Lung (tissue), 11 donors: ENCODE measurements at regions not wholly inside any gene's neighbourhood (a gene's known extent, or its start where the extent isn't known, plus 50 kb on each side); places are given as distances from the start of the nearest gene placed in this dataset.

Experiments
- ATAC-seq: fragments of 200-7000 bp; cut with Tn5 transposase; one replicate; pipeline ENCODE4 v1.9.1; 2020; ENCODE audit warnings: moderate number of reproducible peaks; ENCODE audit not compliant: insufficient read depth, low FRiP score
- DNase-seq, 3 donors: peaks; one replicate each; pipeline ENCODE4 v3.0.0-alpha.2; 2013 to 2017
- H3K27ac ChIP-seq, 2 donors: one replicate each; pipeline ENCODE4 v1.5.1; 2013; ENCODE audit warnings: mild to moderate bottlenecking in 2 of 2, moderate library complexity in 2 of 2, control low read depth in 1 of 2, inconsistent platforms in 1 of 2, low read depth in 1 of 2, low read length in 1 of 2
- H3K27me3 ChIP-seq, 3 donors: one replicate each; pipeline ENCODE4 v1.5.1; 2013; ENCODE audit warnings: low read length in 2 of 3; ENCODE audit not compliant: control insufficient read depth in 3 of 3, insufficient read depth in 3 of 3
- H3K36me3 ChIP-seq, 4 donors: one replicate each; pipeline ENCODE4 v1.5.1; 2013; ENCODE audit warnings: low read length in 4 of 4, mild to moderate bottlenecking in 1 of 4, moderate library complexity in 1 of 4; ENCODE audit not compliant: control insufficient read depth in 4 of 4, insufficient read depth in 4 of 4
- H3K4me1 ChIP-seq, 5 donors: one replicate each; pipeline ENCODE4 v1.5.1; 2013; ENCODE audit warnings: low read length in 5 of 5, mild to moderate bottlenecking in 2 of 5, moderate library complexity in 1 of 5; ENCODE audit not compliant: control insufficient read depth in 5 of 5, insufficient read depth in 5 of 5
- H3K4me3 ChIP-seq: one replicate; pipeline ENCODE4 v1.5.1; 2013; ENCODE audit warnings: mild to moderate bottlenecking, control low read depth, moderate library complexity
- H3K9ac ChIP-seq, 2 donors: one replicate each; pipeline ENCODE4 v1.5.1; 2013; ENCODE audit warnings: low read length in 2 of 2, control low read depth in 1 of 2; ENCODE audit not compliant: insufficient read depth in 1 of 2
- H3K9me3 ChIP-seq, 4 donors: one replicate each; pipeline ENCODE4 v1.5.1; 2013; ENCODE audit warnings: low read length in 3 of 4, mild to moderate bottlenecking in 1 of 4, moderate library complexity in 1 of 4; ENCODE audit not compliant: control insufficient read depth in 4 of 4, insufficient read depth in 3 of 4
- WGBS, 2 donors: extraction: QIAGEN DNeasy Blood & Tissue Kit; methylation state at CpG; one replicate each; pipeline ENCODE4 v1.1.7; 2013; 5-methylcytosine and 5-hydroxymethylcytosine counted together
- TF ChIP-seq, protein P1 (sequence below): IDR thresholded peaks from 2 replicates; pipeline ENCODE4 v1.5.1; 2012; ENCODE audit warnings: mild to moderate bottlenecking; ENCODE audit errors: control extremely low read depth, extremely low read depth
- donor health status: control.
- donor health status: control.
- donor health status: Bipolar disorder and iron deficiency.
- donor health status: healthy.
- donor health status: DM: yes; HTN: yes; CAD: no.

DNA sequence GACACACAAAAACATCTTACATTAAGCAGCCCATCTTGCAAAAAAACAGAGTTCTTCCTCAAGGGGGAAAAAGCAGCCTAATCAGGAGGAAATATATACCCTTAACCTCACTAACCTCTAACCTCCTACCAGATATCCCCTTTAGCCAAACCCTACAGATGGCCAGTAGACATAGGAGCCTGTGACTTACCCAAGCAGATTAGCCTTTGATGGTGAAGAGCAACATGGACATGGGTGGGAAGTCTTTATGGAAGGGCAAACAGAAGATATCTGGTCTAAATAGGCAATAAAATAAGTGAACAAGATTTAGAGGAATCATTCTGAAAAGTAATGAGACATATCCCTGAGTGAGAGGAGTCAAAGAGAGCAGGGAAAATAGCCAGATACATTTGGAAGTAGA lies 119.4 kb upstream of the ARPP21 start:
- DNase-seq: no peak
- Histone ChIP-seq H3K4me1 (no peaks in the 10 kb centered on the region), H3K27me3 (no peaks in the 10 kb centered on the region), H3K9ac (no peak overlapping the region), H3K27ac (no peak overlapping the region), H3K4me3 (no peak overlapping the region), H3K9me3 (no peaks in the 10 kb centered on the region), H3K36me3 (no peaks in the 10 kb centered on the region)
- TF ChIP-seq, protein P1, sequence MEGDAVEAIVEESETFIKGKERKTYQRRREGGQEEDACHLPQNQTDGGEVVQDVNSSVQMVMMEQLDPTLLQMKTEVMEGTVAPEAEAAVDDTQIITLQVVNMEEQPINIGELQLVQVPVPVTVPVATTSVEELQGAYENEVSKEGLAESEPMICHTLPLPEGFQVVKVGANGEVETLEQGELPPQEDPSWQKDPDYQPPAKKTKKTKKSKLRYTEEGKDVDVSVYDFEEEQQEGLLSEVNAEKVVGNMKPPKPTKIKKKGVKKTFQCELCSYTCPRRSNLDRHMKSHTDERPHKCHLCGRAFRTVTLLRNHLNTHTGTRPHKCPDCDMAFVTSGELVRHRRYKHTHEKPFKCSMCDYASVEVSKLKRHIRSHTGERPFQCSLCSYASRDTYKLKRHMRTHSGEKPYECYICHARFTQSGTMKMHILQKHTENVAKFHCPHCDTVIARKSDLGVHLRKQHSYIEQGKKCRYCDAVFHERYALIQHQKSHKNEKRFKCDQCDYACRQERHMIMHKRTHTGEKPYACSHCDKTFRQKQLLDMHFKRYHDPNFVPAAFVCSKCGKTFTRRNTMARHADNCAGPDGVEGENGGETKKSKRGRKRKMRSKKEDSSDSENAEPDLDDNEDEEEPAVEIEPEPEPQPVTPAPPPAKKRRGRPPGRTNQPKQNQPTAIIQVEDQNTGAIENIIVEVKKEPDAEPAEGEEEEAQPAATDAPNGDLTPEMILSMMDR: no peak
- no peak for ATAC-seq

DNA sequence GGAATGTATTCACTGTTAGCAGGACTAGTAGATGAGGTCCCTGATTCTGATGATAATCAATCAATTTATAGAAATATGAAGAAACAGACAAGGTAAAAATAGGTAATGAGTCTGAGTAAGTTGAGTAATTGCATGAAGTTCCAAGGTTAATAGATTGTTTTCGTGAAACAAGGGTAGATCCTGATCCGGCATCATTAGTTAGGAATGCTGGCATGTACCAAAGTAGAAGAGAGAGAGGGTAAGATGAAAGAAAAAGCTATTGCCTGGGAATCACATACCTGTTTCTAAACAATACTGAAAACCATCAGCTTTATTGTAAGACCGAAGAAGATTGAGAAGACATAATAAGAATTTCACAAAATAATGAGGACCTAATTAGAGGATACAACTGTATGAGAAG lies 118.1 kb upstream of the ARPP21 start:
- Histone ChIP-seq H3K9me3 (no peaks in the 10 kb centered on the region), H3K9ac (no peak overlapping the region), H3K4me3 (no peak overlapping the region), H3K27ac (no peak overlapping the region), H3K27me3 (no peaks in the 10 kb centered on the region), H3K4me1 (no peaks in the 10 kb centered on the region), H3K36me3 (no peaks in the 10 kb centered on the region)
- ATAC-seq: no peak
- 90 to 94% methylated on average over 3 of the region's 3 CpGs for WGBS, 2 donors
- TF ChIP-seq, protein P1: no peak
- no peak for DNase-seq

DNA sequence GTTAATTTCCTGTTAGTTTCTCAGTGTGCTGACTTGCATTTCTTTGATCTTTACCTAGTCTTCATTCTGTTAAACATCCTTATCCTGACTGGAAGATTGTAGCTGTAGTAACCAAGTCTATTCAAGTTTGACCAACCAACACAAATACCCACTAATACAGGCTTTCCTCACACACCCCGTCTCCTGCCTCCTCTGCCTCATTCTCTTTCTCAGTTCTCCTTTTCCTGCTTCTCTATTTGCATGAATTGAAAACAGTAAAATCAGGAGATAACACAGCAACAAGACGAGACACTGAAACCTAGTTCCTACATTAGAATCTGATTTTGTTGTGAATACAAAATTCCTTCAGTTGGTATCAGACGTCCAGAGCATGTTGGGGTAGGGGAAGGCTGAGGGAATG lies 116.9 kb upstream of the ARPP21 start:
- TF ChIP-seq, protein P1: no peak
- WGBS, 2 donors: 73 to 78% methylated on average over 3 of the region's 3 CpGs
- no peak for ATAC-seq
- Histone ChIP-seq H3K27me3 (no peaks in the 10 kb centered on the region), H3K36me3 (no peaks in the 10 kb centered on the region), H3K4me3 (no peak overlapping the region), H3K9ac (no peak overlapping the region), H3K9me3 (no peaks in the 10 kb centered on the region), H3K4me1 (no peaks in the 10 kb centered on the region), H3K27ac (no peak overlapping the region)
- DNase-seq: no peak

DNA sequence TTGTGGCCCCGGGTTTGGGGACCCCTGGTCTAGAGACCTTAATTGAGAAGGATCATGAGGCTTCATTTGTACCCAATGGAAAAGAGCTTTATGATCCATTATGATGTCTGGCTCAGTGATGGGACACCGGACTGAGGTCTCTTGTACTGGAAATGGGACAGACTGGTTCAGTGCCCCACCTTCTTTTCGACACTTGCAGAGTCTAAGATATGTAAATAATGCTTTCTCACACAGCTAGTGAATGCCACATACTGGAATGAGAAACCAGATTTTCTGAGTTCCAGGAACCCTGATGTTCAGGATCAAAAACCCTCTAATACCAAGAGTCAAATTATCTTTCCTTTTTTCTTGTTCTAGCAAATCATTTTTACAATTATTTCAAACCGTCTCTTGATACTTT lies 116.3 kb upstream of the ARPP21 start:
- no peaks in the 10 kb centered on the region for H3K36me3 ChIP-seq
- no peak for DNase-seq
- TF ChIP-seq, protein P1: no peak
- WGBS, 2 donors: 82 to 87% methylated on average over 4 of the region's 4 CpGs
- no peaks in the 10 kb centered on the region for H3K9me3 ChIP-seq
- ATAC-seq: no peak
- H3K27me3 ChIP-seq: no peaks in the 10 kb centered on the region
- no peak overlapping the region for H3K9ac ChIP-seq
- H3K4me1 ChIP-seq: no peaks in the 10 kb centered on the region
- no peak overlapping the region for H3K4me3 ChIP-seq
- H3K27ac ChIP-seq: no peak overlapping the region
